Middle frontal gyrus (tissue), 1 donor: ENCODE measurements at regions not wholly inside any gene's neighbourhood (a gene's known extent, or its start where the extent isn't known, plus 50 kb on each side); places are given as distances from the start of the nearest gene placed in this dataset.

Experiments
- DNase-seq: peaks from one replicate; pipeline ENCODE4 v3.0.0-alpha.2; 2015; ENCODE audit warnings: low spot score; ENCODE audit errors: extremely low spot score

GRCh38 chr13:47829690-47830089 is 171.4 kb downstream of the SUCLA2 start:
- no peak for DNase-seq

- DNase-seq, result no peak
These were observed 174.6 kb downstream of the SUCLA2 start for GRCh38 chr13:47826471-47826870.

GRCh38 chr13:47822036-47822435 is 179.0 kb downstream of the SUCLA2 start:
- no peak for DNase-seq

- no peak for DNase-seq
These were observed 184.2 kb downstream of the SUCLA2 start for GRCh38 chr13:47816831-47817230.

- no peak for DNase-seq
These were observed 187.4 kb downstream of the SUCLA2 start for GRCh38 chr13:47813718-47814117.

- DNase-seq, result no peak
These were observed 191.7 kb downstream of the SUCLA2 start for GRCh38 chr13:47809411-47809810.

GRCh38 chr13:47803131-47803530 is 197.9 kb downstream of the SUCLA2 start:
- DNase-seq, result no peak

- no peak for DNase-seq
These were observed 199.5 kb downstream of the SUCLA2 start for GRCh38 chr13:47801555-47801954.

- DNase-seq, result no peak
These were observed 200.5 kb downstream of the SUCLA2 start for GRCh38 chr13:47800593-47800992.

GRCh38 chr13:47798906-47799305 is 202.2 kb downstream of the SUCLA2 start:
- DNase-seq, result no peak

- DNase-seq, result no peak
These were observed 202.9 kb downstream of the SUCLA2 start for GRCh38 chr13:47798194-47798593.

GRCh38 chr13:47796816-47797215 is 204.3 kb downstream of the SUCLA2 start:
- no peak for DNase-seq

- no peak for DNase-seq
These were observed 206.1 kb downstream of the SUCLA2 start for GRCh38 chr13:47794963-47795362.

- DNase-seq, result no peak
These were observed 210.3 kb downstream of the SUCLA2 start for GRCh38 chr13:47790755-47791154.

- DNase-seq, result no peak
These were observed 212.2 kb downstream of the SUCLA2 start for GRCh38 chr13:47788844-47789243.

GRCh38 chr13:47774671-47774994 is 226.4 kb downstream of the SUCLA2 start:
- no peak for DNase-seq

- DNase-seq, result no peak
These were observed 236.3 kb downstream of the SUCLA2 start for GRCh38 chr13:47764817-47765216.

GRCh38 chr13:47757466-47758080 is 243.5 kb downstream of the SUCLA2 start:
- no peak for DNase-seq

- DNase-seq, result no peak
These were observed 253.2 kb downstream of the SUCLA2 start for GRCh38 chr13:47747901-47748300.

- DNase-seq, result no peak
These were observed 274.7 kb downstream of the SUCLA2 start for GRCh38 chr13:47726394-47726793.

- DNase-seq, result no peak
These were observed 277.2 kb downstream of the SUCLA2 start for GRCh38 chr13:47723898-47724297.

- no peak for DNase-seq
These were observed 281.9 kb downstream of the SUCLA2 start for GRCh38 chr13:47719164-47719563.

- no peak for DNase-seq
These were observed 282.5 kb downstream of the SUCLA2 start for GRCh38 chr13:47718556-47718955.

GRCh38 chr13:47708386-47708785 is 292.7 kb downstream of the SUCLA2 start:
- no peak for DNase-seq
